Activated CD8-positive, alpha-beta memory T cell treated with anti-CD3 and anti-CD28 coated beads, Interleukin-2, amount 50 U/mL, for 4 hours (primary cell): ENCODE measurements at regions not wholly inside any gene's neighbourhood (a gene's known extent, or its start where the extent isn't known, plus 50 kb on each side); places are given as distances from the start of the nearest gene placed in this dataset.

Experiments
- DNase-seq: peaks from one replicate; pipeline ENCODE4 v3.0.0-alpha.2; 2020

GRCh38 chr19:32150605-32151004, 194.8 kb upstream of the ZNF507 start:
- DNase-seq, result no peak

GRCh38 chr19:32154418-32154817, 191.0 kb upstream of the ZNF507 start:
- DNase-seq, result no peak

GRCh38 chr19:32164384-32164992, 180.9 kb upstream of the ZNF507 start:
- DNase-seq, result no peak

- DNase-seq, result no peak
Measured at GRCh38 chr19:32165141-32165540, 180.3 kb upstream of the ZNF507 start.

GRCh38 chr19:32165750-32166149, 179.7 kb upstream of the ZNF507 start:
- DNase-seq, result no peak

GRCh38 chr19:32166238-32166637, 179.2 kb upstream of the ZNF507 start:
- DNase-seq, result no peak

GRCh38 chr19:32168111-32168510, 177.3 kb upstream of the ZNF507 start:
- no peak for DNase-seq

GRCh38 chr19:32168606-32169005, 176.8 kb upstream of the ZNF507 start:
- no peak for DNase-seq

GRCh38 chr19:32171719-32172151, 173.7 kb upstream of the ZNF507 start:
- DNase-seq, result no peak

GRCh38 chr19:32172566-32173160, 172.7 kb upstream of the ZNF507 start:
- DNase-seq, result no peak

- no peak for DNase-seq
Measured at GRCh38 chr19:32173836-32174235, 171.6 kb upstream of the ZNF507 start.

GRCh38 chr19:32174386-32175113, 170.9 kb upstream of the ZNF507 start:
- no peak for DNase-seq

GRCh38 chr19:32176591-32176990, 168.8 kb upstream of the ZNF507 start:
- DNase-seq, result no peak

- no peak for DNase-seq
Measured at GRCh38 chr19:32177686-32178085, 167.7 kb upstream of the ZNF507 start.

GRCh38 chr19:32178401-32178800, 167.0 kb upstream of the ZNF507 start:
- no peak for DNase-seq

GRCh38 chr19:32178956-32179355, 166.5 kb upstream of the ZNF507 start:
- no peak for DNase-seq

GRCh38 chr19:32181216-32181920, 164.0 kb upstream of the ZNF507 start:
- no peak for DNase-seq

GRCh38 chr19:32186542-32187330, 158.7 kb upstream of the ZNF507 start:
- no peak for DNase-seq

- no peak for DNase-seq
Measured at GRCh38 chr19:32188921-32189320, 156.5 kb upstream of the ZNF507 start.

- DNase-seq, result no peak
Measured at GRCh38 chr19:32189956-32190706, 155.3 kb upstream of the ZNF507 start.

GRCh38 chr19:32191921-32192320, 153.5 kb upstream of the ZNF507 start:
- no peak for DNase-seq
